ENCODE measurements at regions not wholly inside any gene's neighbourhood (a gene's known extent, or its start where the extent isn't known, plus 50 kb on each side); places are given as distances from the start of the nearest gene placed in this dataset.

DNA sequence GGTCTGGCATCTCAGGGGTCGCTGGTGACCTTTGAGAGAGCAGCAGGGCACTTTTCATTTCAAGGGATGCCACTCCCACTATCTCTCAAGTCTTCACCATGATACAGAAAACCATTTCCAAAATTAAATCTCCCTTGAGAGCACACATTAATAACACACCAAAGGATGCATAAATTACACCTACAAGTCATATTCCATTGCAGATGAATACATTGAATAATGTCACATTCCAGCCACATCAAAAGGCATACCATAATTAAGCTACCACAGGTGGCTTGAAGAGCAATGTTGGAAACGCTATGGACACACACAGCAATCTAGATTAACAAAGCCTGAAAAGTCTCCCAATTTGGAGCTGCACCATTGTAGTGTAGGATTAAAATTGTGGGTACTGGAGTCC, 353.3 kb upstream of the ZMIZ1 start:
- no peak overlapping the region for H3K4me3 ChIP-seq (ENCODE audit: low read depth, low read length)
- H3K36me3 ChIP-seq (replicated peaks): no peaks in the 10 kb centered on the region
- in situ Hi-C loops (cut with HindIII; ENCODE audit: low pct_ligation_motif_present, low sequenced_read_pairs): no loop called here
- DNase-seq: no peak
- H3K27me3 ChIP-seq (replicated peaks): no peaks in the 10 kb centered on the region
- TF ChIP-seq, protein P1, sequence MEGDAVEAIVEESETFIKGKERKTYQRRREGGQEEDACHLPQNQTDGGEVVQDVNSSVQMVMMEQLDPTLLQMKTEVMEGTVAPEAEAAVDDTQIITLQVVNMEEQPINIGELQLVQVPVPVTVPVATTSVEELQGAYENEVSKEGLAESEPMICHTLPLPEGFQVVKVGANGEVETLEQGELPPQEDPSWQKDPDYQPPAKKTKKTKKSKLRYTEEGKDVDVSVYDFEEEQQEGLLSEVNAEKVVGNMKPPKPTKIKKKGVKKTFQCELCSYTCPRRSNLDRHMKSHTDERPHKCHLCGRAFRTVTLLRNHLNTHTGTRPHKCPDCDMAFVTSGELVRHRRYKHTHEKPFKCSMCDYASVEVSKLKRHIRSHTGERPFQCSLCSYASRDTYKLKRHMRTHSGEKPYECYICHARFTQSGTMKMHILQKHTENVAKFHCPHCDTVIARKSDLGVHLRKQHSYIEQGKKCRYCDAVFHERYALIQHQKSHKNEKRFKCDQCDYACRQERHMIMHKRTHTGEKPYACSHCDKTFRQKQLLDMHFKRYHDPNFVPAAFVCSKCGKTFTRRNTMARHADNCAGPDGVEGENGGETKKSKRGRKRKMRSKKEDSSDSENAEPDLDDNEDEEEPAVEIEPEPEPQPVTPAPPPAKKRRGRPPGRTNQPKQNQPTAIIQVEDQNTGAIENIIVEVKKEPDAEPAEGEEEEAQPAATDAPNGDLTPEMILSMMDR (IDR thresholded peaks at IDR 0.05; ENCODE audit: low read depth, low read length, missing control alignments): no peak
- H3K27ac ChIP-seq: no peak overlapping the region

DNA sequence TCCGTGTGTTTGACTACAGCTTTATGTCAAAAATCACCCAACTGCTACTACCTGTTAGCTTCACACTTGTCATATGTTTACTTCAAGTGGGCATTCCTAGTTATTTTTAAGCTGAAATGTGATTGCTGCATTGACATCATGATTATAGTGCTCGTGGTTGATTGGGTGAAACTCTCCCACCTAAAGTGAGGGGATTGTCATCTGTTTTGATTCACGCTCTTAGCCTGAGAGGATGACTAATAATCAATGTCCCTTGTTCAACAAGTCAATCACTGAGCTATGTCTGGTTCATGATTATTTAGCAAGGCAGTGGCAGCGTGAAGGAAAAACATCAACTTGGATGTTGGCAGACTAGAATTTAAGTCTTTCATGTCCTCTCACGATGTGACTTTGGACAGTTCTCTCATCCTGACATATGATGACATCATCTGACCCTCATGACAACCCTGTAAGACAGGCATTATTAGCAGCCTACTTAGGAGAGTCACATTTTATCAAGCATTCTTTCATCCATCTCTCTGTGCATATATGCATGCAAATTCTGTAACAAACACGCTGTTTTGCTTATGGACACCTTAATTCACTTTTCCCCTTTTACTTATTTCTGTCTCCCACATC, 352.6 kb upstream of the ZMIZ1 start:
- DNase-seq: no peak
- Histone ChIP-seq H3K36me3 (replicated peaks) (no peaks in the 10 kb centered on the region), H3K4me3 (ENCODE audit: low read depth, low read length) (no peak overlapping the region), H3K27me3 (replicated peaks) (no peaks in the 10 kb centered on the region), H3K27ac (no peak overlapping the region)
- TF ChIP-seq, protein P1 (IDR thresholded peaks at IDR 0.05; ENCODE audit: low read depth, low read length, missing control alignments): no peak
- in situ Hi-C loops (cut with HindIII; ENCODE audit: low pct_ligation_motif_present, low sequenced_read_pairs): no loop called here

DNA sequence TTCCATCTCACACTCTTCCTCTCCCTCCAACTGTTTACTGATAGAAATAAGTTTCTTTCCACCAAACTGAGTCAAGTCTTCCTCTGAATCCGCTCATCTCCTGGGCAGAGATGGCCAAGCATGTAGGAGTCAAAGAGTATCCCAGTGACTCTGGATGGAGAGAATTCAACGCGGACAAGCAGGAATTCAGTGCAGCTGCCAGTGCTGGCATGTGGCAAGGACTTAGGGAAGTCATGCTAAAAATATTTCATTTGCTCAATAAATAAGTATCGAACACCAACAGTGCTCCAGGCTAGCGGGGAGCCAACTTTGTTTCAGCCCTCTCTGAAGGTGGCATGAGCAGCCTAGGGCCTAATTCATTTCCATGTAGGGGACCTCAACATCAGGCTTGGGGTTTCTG, 351.6 kb upstream of the ZMIZ1 start:
- TF ChIP-seq, protein P1 (IDR thresholded peaks at IDR 0.05; ENCODE audit: low read depth, low read length, missing control alignments): no peak
- in situ Hi-C loops (cut with HindIII; ENCODE audit: low pct_ligation_motif_present, low sequenced_read_pairs): no loop called here
- H3K36me3 ChIP-seq (replicated peaks): no peaks in the 10 kb centered on the region
- no peak overlapping the region for H3K4me3 ChIP-seq (ENCODE audit: low read depth, low read length)
- no peak overlapping the region for H3K27ac ChIP-seq
- no peaks in the 10 kb centered on the region for H3K27me3 ChIP-seq (replicated peaks)
- no peak for DNase-seq

DNA sequence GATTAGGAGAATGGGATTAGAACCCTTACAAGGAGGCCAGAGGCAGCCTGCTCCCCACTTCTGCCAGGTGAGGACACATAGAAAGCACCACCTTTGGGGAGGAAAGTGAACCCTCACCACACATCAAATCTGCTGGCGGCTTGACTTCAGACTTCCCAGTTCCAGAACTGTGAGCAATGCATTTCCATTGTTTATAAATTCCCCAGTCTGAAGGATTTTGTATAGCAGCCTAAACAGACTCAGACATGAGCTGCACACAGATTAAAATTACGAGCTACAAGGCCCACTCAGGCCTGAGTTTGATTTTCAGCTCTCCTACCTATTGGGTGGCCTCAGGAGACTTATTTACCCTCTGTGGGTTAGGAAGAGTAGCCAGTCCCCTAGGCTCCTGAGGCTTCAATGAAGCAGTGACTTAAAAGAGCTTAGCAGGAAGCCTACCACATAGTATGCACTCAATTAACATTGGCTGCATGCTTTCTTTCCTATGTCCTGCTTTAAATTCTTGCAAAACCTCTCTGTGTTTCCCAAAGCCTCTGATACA, 350.7 kb upstream of the ZMIZ1 start:
- TF ChIP-seq, protein P1 (IDR thresholded peaks at IDR 0.05; ENCODE audit: low read depth, low read length, missing control alignments): no peak
- H3K27ac ChIP-seq: no peak overlapping the region
- H3K36me3 ChIP-seq (replicated peaks): no peaks in the 10 kb centered on the region
- in situ Hi-C loops (cut with HindIII; ENCODE audit: low pct_ligation_motif_present, low sequenced_read_pairs): no loop called here
- no peaks in the 10 kb centered on the region for H3K27me3 ChIP-seq (replicated peaks)
- H3K4me3 ChIP-seq (ENCODE audit: low read depth, low read length): no peak overlapping the region
- DNase-seq: no peak

DNA sequence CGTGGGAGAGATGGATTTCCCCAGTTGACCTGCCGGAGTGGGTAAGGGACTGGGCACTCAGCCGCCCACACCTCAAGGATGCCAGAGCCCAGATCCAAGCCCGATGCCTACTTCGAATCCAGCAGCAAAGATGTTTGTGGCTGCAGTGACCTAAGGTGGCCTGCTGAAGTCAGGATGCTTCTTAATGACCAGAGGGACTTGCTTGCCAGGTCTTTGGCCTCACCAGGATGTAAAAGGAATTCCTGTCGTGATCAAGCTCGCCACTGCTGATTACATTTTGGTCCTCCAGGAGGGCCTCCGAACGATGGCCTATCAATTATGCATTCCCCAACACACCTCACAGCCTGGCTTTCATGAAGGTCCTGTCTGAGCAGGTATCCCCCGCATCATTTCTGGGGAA, 349.5 kb upstream of the ZMIZ1 start:
- Histone ChIP-seq H3K4me3 (ENCODE audit: low read depth, low read length) (no peak overlapping the region), H3K27ac (no peak overlapping the region), H3K36me3 (replicated peaks) (no peaks in the 10 kb centered on the region), H3K27me3 (replicated peaks) (peaks cover 3% of the 10 kb centered on the region)
- in situ Hi-C loops (cut with HindIII; ENCODE audit: low pct_ligation_motif_present, low sequenced_read_pairs): no loop called here
- TF ChIP-seq, protein P1 (IDR thresholded peaks at IDR 0.05; ENCODE audit: low read depth, low read length, missing control alignments): no peak
- DNase-seq: no peak

DNA sequence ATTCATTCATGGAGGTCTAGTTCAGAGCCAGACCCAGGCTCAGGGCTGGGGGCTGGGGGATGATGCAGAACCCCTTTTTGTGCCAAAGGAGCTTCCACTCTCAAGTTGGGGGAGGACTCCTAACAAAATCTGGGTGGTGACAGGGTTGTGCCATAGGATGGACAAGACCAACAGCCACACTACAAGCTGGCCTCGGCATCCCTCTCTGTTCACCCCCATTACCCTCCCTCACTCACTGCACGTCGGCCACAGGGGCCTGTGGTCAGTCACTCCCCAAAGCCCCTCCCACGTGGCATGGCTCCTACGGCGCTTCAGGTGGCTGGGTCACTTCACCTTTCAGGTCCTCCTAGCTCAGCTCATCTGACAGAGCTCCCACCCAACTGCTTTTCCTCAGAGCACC, 348.7 kb upstream of the ZMIZ1 start:
- no peak overlapping the region for H3K27ac ChIP-seq
- TF ChIP-seq, protein P1 (IDR thresholded peaks at IDR 0.05; ENCODE audit: low read depth, low read length, missing control alignments): no peak
- in situ Hi-C loops (cut with HindIII; ENCODE audit: low pct_ligation_motif_present, low sequenced_read_pairs): no loop called here
- no peaks in the 10 kb centered on the region for H3K36me3 ChIP-seq (replicated peaks)
- peaks cover 3% of the 10 kb centered on the region for H3K27me3 ChIP-seq (replicated peaks)
- DNase-seq: no peak
- H3K4me3 ChIP-seq (ENCODE audit: low read depth, low read length): no peak overlapping the region

Data from brain microvascular endothelial cell (primary cell).